ENCODE measurements at regions not wholly inside any gene's neighbourhood (a gene's known extent, or its start where the extent isn't known, plus 50 kb on each side); places are given as distances from the start of the nearest gene placed in this dataset.

GRCh38 chr1:214939180-214939579 lies 143.4 kb upstream of the KCNK2 start:
- no peak for TF ChIP-seq CTCF (conservative IDR thresholded peaks at IDR 0.05; ENCODE audit: low read depth, low read length)
- DNase-seq (ENCODE audit: low read depth), result no peak
- H3K4me3 ChIP-seq (ENCODE audit: low read depth, low read length), result no peak overlapping the region

- DNase-seq (ENCODE audit: low read depth), result no peak
- no peak overlapping the region for H3K4me3 ChIP-seq (ENCODE audit: low read depth, low read length)
- no peak for TF ChIP-seq CTCF (conservative IDR thresholded peaks at IDR 0.05; ENCODE audit: low read depth, low read length)
These were observed 141.5 kb upstream of the KCNK2 start for GRCh38 chr1:214941061-214941460.

- TF ChIP-seq CTCF (conservative IDR thresholded peaks at IDR 0.05; ENCODE audit: low read depth, low read length), result no peak
- no peak overlapping the region for H3K4me3 ChIP-seq (ENCODE audit: low read depth, low read length)
- DNase-seq (ENCODE audit: low read depth), result no peak
These were observed 139.5 kb upstream of the KCNK2 start for GRCh38 chr1:214943054-214943453.

- TF ChIP-seq CTCF (conservative IDR thresholded peaks at IDR 0.05; ENCODE audit: low read depth, low read length), result no peak
- H3K4me3 ChIP-seq (ENCODE audit: low read depth, low read length), result no peak overlapping the region
- peak; percentile 29 for DNase-seq (ENCODE audit: low read depth)
These were observed 135.9 kb upstream of the KCNK2 start for GRCh38 chr1:214946615-214947014.

GRCh38 chr1:214952648-214953047 lies 129.9 kb upstream of the KCNK2 start:
- no peak for TF ChIP-seq CTCF (conservative IDR thresholded peaks at IDR 0.05; ENCODE audit: low read depth, low read length)
- DNase-seq (ENCODE audit: low read depth), result no peak
- no peak overlapping the region for H3K4me3 ChIP-seq (ENCODE audit: low read depth, low read length)

- no peak for TF ChIP-seq CTCF (conservative IDR thresholded peaks at IDR 0.05; ENCODE audit: low read depth, low read length)
- DNase-seq (ENCODE audit: low read depth), result no peak
- no peak overlapping the region for H3K4me3 ChIP-seq (ENCODE audit: low read depth, low read length)
These were observed 128.5 kb upstream of the KCNK2 start for GRCh38 chr1:214953901-214954616.

- no peak for DNase-seq (ENCODE audit: low read depth)
- no peak overlapping the region for H3K4me3 ChIP-seq (ENCODE audit: low read depth, low read length)
- TF ChIP-seq CTCF (conservative IDR thresholded peaks at IDR 0.05; ENCODE audit: low read depth, low read length), result no peak
These were observed 128.0 kb upstream of the KCNK2 start for GRCh38 chr1:214954617-214954949.

Measured in choroid plexus epithelial cell (primary cell).